ENCODE measurements at regions not wholly inside any gene's neighbourhood (a gene's known extent, or its start where the extent isn't known, plus 50 kb on each side); places are given as distances from the start of the nearest gene placed in this dataset.

- TF ChIP-seq FOXJ2 (tag; IDR thresholded peaks at IDR 0.05) (no peak), PREB (CRISPR knock-in tag; IDR thresholded peaks at IDR 0.05) (no peak), EGR1 (conservative IDR thresholded peaks at IDR 0.05) (no peak), ZNF124 (CRISPR knock-in tag; IDR thresholded peaks at IDR 0.05) (no peak), CTCF (IDR thresholded peaks at IDR 0.05 in 2 of 3, conservative IDR thresholded peaks at IDR 0.05 in 1 of 3; ENCODE audit: insufficient read depth in 2 of 3, low read depth in 1 of 3, low read length in 3 of 3) (no peak), TRIM24 (IDR thresholded peaks at IDR 0.05) (no peak), KDM4B (IDR thresholded peaks at IDR 0.05; ENCODE audit: borderline replicate concordance in 2 of 2, low read depth in 1 of 2) (no peak), HNRNPK (IDR thresholded peaks at IDR 0.05; ENCODE audit: low read depth, low read length, poor library complexity, severe bottlenecking) (no peak)
- TF ChIP-seq, protein P1, sequence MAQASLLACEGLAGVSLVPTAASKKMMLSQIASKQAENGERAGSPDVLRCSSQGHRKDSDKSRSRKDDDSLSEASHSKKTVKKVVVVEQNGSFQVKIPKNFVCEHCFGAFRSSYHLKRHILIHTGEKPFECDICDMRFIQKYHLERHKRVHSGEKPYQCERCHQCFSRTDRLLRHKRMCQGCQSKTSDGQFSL (CRISPR knock-in tag; IDR thresholded peaks at IDR 0.05), result no peak
- TF ChIP-seq, protein P1 (tag; IDR thresholded peaks at IDR 0.05), result no peak
Observed at GRCh38 chr14:35989736-35990135, 163.6 kb downstream of the BRMS1L start.

Measured in K562 (cell line).